MM.1S (cell line): ENCODE measurements at regions not wholly inside any gene's neighbourhood (a gene's known extent, or its start where the extent isn't known, plus 50 kb on each side); places are given as distances from the start of the nearest gene placed in this dataset.

ENCODE experiments used
- DNase-seq: peaks from one replicate; pipeline ENCODE4 v3.0.0-alpha.2; 2015
- H2AFZ ChIP-seq: fragments of 300-600 bp; sonication (generic); 2 replicates; pipeline ENCODE4 v1.6.0; 2016; ENCODE audit warnings: antibody characterized with exemption, low read length
- H3F3A ChIP-seq: fragments of 300-600 bp; sonication (generic); 2 replicates; pipeline ENCODE4 v1.6.1; 2016; ENCODE audit warnings: mild to moderate bottlenecking, antibody characterized with exemption, low read length, moderate library complexity, mixed read lengths; ENCODE audit not compliant: insufficient read depth
- H3K27ac ChIP-seq: fragments of 300-600 bp; sonication (generic); 2 replicates; pipeline ENCODE4 v1.5.1; 2016; ENCODE audit warnings: mild to moderate bottlenecking, low read length
- H3K27me3 ChIP-seq: fragments of 300-600 bp; sonication (generic); replicated peaks from 2 replicates; pipeline ENCODE4 v1.6.0; 2016; ENCODE audit warnings: low read length; ENCODE audit not compliant: insufficient read depth
- H3K36me3 ChIP-seq: fragments of 300-600 bp; sonication (generic); replicated peaks from 2 replicates; pipeline ENCODE4 v1.6.1; 2016; ENCODE audit warnings: mild to moderate bottlenecking, low read length, mixed read lengths; ENCODE audit not compliant: insufficient read depth
- H3K4me1 ChIP-seq: fragments of 300-600 bp; sonication (generic); 2 replicates; pipeline ENCODE4 v1.6.1; 2016; ENCODE audit warnings: low read length, mixed read lengths
- H3K4me2 ChIP-seq: fragments of 300-600 bp; sonication (generic); 2 replicates; pipeline ENCODE4 v1.6.0; 2016; ENCODE audit warnings: low read depth, low read length
- H3K4me3 ChIP-seq: fragments of 300-600 bp; sonication (generic); 2 replicates; pipeline ENCODE4 v1.5.1; 2016; ENCODE audit warnings: low read length, mixed read lengths
- H3K79me2 ChIP-seq: fragments of 300-600 bp; sonication (generic); 2 replicates; pipeline ENCODE4 v1.6.1; 2016; ENCODE audit warnings: mixed run types, low read length, mixed read lengths
- H3K9ac ChIP-seq: fragments of 300-600 bp; sonication (generic); 2 replicates; pipeline ENCODE4 v1.6.1; 2016; ENCODE audit warnings: low read length, mixed read lengths
- H3K9me2 ChIP-seq: fragments of 300-600 bp; sonication (generic); replicated peaks from 2 replicates; pipeline ENCODE4 v1.6.1; 2016; ENCODE audit warnings: mild to moderate bottlenecking, low read length, mixed read lengths; ENCODE audit not compliant: insufficient read depth
- H3K9me3 ChIP-seq: fragments of 300-600 bp; sonication (generic); replicated peaks from 2 replicates; pipeline ENCODE4 v1.6.1; 2016; ENCODE audit warnings: mild to moderate bottlenecking, low read length, mixed read lengths; ENCODE audit not compliant: insufficient read depth
- H4K20me1 ChIP-seq: fragments of 300-600 bp; sonication (generic); 2 replicates; pipeline ENCODE4 v1.6.1; 2016; ENCODE audit warnings: mild to moderate bottlenecking, low read length, moderate library complexity, mixed read lengths; ENCODE audit not compliant: insufficient read depth
- EZH2 ChIP-seq: fragments of 300-600 bp; sonication (generic); optimal IDR thresholded peaks from 2 replicates; pipeline ENCODE3; 2017; ENCODE audit warnings: low read depth, mild to moderate bottlenecking, antibody characterized with exemption, low read length, mixed read lengths
- EZH2phosphoT487 ChIP-seq: fragments of 300-600 bp; sonication (generic); IDR thresholded peaks from 2 replicates; pipeline ENCODE4 v1.6.1; 2018; ENCODE audit warnings: antibody characterized with exemption, low read length
- TF ChIP-seq, protein P1 (sequence below): fragments of 300-600 bp; sonication (generic); IDR thresholded peaks from 2 replicates; pipeline ENCODE4 v1.5.1; 2016; ENCODE audit warnings: antibody characterized with exemption, low read length, mixed read lengths

DNA sequence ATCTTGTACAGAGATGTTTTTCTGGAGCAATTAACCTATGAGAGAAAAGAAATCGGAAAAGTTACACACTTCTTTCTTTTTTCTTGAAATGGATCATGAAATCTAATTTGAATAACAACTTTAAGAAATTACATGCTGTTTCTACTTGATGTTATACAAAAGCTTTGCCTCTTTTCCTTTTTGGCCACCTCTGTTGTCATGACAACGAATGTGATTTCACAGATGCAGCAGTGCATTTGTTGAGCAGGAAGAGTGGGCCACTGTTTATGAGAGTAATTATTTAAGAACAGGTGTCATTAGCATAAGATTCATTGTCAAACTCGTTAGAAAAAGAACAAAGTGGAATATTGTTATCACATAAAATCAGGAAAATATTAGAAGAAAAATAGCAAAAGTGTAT, 148.3 kb upstream of the IMPG1 start:
- H3K4me3 ChIP-seq, result no peak overlapping the region
- no peaks in the 10 kb centered on the region for H3K79me2 ChIP-seq
- H3K36me3 ChIP-seq, result no peaks in the 10 kb centered on the region
- no peak overlapping the region for H3K27ac ChIP-seq
- H3K4me2 ChIP-seq, result no peak overlapping the region
- H3K9ac ChIP-seq, result no peak overlapping the region
- no peaks in the 10 kb centered on the region for H3F3A ChIP-seq
- no peak overlapping the region for H2AFZ ChIP-seq
- no peak for DNase-seq
- no peaks in the 10 kb centered on the region for H3K9me3 ChIP-seq
- no peaks in the 10 kb centered on the region for H3K9me2 ChIP-seq
- H3K4me1 ChIP-seq, result no peaks in the 10 kb centered on the region
- TF ChIP-seq EZH2phosphoT487 (no peak), EZH2 (no peak)
- TF ChIP-seq, protein P1, sequence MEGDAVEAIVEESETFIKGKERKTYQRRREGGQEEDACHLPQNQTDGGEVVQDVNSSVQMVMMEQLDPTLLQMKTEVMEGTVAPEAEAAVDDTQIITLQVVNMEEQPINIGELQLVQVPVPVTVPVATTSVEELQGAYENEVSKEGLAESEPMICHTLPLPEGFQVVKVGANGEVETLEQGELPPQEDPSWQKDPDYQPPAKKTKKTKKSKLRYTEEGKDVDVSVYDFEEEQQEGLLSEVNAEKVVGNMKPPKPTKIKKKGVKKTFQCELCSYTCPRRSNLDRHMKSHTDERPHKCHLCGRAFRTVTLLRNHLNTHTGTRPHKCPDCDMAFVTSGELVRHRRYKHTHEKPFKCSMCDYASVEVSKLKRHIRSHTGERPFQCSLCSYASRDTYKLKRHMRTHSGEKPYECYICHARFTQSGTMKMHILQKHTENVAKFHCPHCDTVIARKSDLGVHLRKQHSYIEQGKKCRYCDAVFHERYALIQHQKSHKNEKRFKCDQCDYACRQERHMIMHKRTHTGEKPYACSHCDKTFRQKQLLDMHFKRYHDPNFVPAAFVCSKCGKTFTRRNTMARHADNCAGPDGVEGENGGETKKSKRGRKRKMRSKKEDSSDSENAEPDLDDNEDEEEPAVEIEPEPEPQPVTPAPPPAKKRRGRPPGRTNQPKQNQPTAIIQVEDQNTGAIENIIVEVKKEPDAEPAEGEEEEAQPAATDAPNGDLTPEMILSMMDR, result no peak
- H3K27me3 ChIP-seq, result no peaks in the 10 kb centered on the region
- no peaks in the 10 kb centered on the region for H4K20me1 ChIP-seq

DNA sequence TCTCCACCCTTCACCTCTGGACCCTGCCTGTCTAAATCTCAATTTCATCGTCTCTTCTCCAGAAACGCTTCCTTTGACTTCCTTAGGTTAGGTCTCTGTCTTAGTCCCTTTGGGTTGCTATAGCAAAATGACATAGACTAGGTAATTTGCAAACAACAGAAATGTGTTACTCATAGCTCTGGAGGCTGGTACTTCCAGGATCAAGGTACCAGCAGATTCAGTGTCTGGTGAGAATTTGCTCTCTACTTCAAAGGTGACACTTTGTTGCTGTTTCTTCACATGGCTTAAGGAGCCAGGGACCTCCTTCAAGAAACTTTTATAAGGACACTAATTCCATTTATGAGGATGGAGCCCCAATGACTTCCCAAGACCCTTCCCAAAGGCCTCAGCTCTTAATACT, 145.1 kb upstream of the IMPG1 start:
- Histone ChIP-seq H2AFZ (no peak overlapping the region), H3K27ac (no peak overlapping the region), H3K9me3 (no peaks in the 10 kb centered on the region), H3K9me2 (no peaks in the 10 kb centered on the region), H3F3A (no peaks in the 10 kb centered on the region), H3K79me2 (no peaks in the 10 kb centered on the region), H3K36me3 (no peaks in the 10 kb centered on the region), H4K20me1 (no peaks in the 10 kb centered on the region), H3K27me3 (no peaks in the 10 kb centered on the region), H3K4me1 (no peaks in the 10 kb centered on the region), H3K9ac (no peak overlapping the region), H3K4me2 (no peak overlapping the region), H3K4me3 (no peak overlapping the region)
- no peak for DNase-seq
- no peak for TF ChIP-seq EZH2phosphoT487
- TF ChIP-seq, protein P1, result no peak
- TF ChIP-seq EZH2, result no peak

DNA sequence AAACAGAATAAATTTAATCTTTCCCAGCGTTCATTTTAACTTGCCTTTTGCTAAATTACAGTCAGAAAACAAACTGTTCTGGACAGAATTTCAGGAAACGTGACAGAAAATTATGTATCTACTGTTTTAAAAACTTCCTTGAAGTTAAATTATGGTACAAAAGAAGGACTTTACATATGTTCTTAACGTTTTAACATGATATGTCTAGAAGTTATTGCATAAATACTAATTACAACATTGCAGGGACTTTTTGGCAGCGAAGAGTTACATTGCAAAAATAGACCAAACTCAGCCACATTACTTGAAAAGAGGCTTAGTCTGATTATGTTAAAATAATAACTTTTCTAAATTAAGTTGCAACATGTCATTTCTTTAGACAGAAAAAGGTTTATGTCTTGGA, 142.1 kb upstream of the IMPG1 start:
- H3K27ac ChIP-seq, result no peak overlapping the region
- H2AFZ ChIP-seq, result no peak overlapping the region
- no peaks in the 10 kb centered on the region for H3K9me2 ChIP-seq
- no peak overlapping the region for H3K4me3 ChIP-seq
- no peaks in the 10 kb centered on the region for H3F3A ChIP-seq
- TF ChIP-seq, protein P1, result no peak
- TF ChIP-seq EZH2 (no peak), EZH2phosphoT487 (no peak)
- no peaks in the 10 kb centered on the region for H3K36me3 ChIP-seq
- H3K79me2 ChIP-seq, result no peaks in the 10 kb centered on the region
- H3K27me3 ChIP-seq, result no peaks in the 10 kb centered on the region
- no peak overlapping the region for H3K4me2 ChIP-seq
- no peaks in the 10 kb centered on the region for H3K9me3 ChIP-seq
- DNase-seq, result no peak
- no peaks in the 10 kb centered on the region for H4K20me1 ChIP-seq
- no peak overlapping the region for H3K9ac ChIP-seq
- H3K4me1 ChIP-seq, result no peaks in the 10 kb centered on the region

DNA sequence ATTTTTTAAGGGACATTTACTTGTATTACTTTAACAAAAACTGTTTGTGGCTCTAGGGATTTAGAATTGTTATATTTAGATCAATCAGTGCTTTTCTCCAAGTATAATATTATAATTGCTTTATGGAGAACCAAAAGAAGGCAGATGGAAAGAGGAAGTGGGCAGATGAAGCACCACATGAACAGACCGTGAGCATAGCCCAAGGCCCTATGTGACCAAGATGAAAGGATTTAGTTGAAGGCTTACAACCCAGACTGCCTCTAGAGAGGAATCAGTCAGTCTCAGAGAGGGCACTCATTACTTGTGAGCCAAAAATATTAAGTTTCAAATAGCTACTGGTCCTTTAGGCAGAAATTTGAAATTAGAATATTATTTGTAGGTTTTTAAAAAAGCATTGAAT, 102.3 kb upstream of the IMPG1 start:
- no peaks in the 10 kb centered on the region for H3K79me2 ChIP-seq
- no peak overlapping the region for H3K4me2 ChIP-seq
- no peak for DNase-seq
- no peaks in the 10 kb centered on the region for H3F3A ChIP-seq
- no peaks in the 10 kb centered on the region for H3K4me1 ChIP-seq
- no peaks in the 10 kb centered on the region for H3K9me2 ChIP-seq
- H3K27me3 ChIP-seq, result no peaks in the 10 kb centered on the region
- H3K36me3 ChIP-seq, result no peaks in the 10 kb centered on the region
- H4K20me1 ChIP-seq, result no peaks in the 10 kb centered on the region
- no peak overlapping the region for H3K4me3 ChIP-seq
- H3K9ac ChIP-seq, result no peak overlapping the region
- TF ChIP-seq EZH2, result no peak
- TF ChIP-seq, protein P1, result no peak
- TF ChIP-seq EZH2phosphoT487, result no peak
- no peak overlapping the region for H3K27ac ChIP-seq
- H3K9me3 ChIP-seq, result no peaks in the 10 kb centered on the region
- no peak overlapping the region for H2AFZ ChIP-seq
